ENCODE measurements at regions not wholly inside any gene's neighbourhood (a gene's known extent, or its start where the extent isn't known, plus 50 kb on each side); places are given as distances from the start of the nearest gene placed in this dataset.

DNA sequence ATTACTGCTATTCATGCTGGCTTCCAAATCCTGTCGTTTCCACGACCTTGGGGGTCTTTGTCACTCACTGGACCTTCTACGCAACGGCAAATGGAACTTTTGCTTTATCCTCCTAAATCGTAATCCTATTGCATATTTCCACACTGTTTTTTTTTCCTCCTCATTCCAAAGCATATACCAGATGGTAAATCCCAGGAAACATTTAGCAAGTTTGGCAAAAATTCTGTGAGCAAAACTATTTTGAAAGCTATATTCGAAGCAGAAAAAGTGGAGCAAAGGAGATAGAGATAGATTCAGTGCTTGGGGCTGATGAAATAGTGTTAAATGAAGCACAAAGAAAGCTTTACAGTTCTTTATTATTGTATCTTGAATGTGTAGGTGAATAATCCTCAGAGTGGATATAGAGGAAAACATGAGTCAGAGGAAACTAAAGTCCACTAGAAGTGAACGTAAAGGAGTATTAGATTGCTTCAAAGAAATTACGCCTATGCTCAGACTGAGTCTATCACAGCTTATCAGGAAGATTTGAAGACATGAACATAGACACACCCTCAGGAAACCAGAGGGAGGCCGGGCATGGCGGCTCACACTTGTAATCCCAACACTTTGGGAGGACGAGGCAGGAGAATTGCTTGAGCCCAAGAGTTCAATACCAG, 50.2 kb upstream of the FAM9A start:
- Mint-ChIP-seq H3K9me3 (peaks cover 13% of the 10 kb centered on the region), H3K4me3 (no peak overlapping the region), H3K27me3 (ENCODE audit: low read depth, poor library complexity) (no peaks in the 10 kb centered on the region), H3K27ac (no peak overlapping the region), H3K36me3 (ENCODE audit: low read depth) (no peaks in the 10 kb centered on the region), H3K4me1 (peaks cover 5% of the 10 kb centered on the region)
- DNase-seq = no peak
- TF ChIP-seq, protein P1, sequence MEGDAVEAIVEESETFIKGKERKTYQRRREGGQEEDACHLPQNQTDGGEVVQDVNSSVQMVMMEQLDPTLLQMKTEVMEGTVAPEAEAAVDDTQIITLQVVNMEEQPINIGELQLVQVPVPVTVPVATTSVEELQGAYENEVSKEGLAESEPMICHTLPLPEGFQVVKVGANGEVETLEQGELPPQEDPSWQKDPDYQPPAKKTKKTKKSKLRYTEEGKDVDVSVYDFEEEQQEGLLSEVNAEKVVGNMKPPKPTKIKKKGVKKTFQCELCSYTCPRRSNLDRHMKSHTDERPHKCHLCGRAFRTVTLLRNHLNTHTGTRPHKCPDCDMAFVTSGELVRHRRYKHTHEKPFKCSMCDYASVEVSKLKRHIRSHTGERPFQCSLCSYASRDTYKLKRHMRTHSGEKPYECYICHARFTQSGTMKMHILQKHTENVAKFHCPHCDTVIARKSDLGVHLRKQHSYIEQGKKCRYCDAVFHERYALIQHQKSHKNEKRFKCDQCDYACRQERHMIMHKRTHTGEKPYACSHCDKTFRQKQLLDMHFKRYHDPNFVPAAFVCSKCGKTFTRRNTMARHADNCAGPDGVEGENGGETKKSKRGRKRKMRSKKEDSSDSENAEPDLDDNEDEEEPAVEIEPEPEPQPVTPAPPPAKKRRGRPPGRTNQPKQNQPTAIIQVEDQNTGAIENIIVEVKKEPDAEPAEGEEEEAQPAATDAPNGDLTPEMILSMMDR (IDR thresholded peaks at IDR 0.05) = no peak

All from nephron progenitor cell (in vitro differentiated cells).